DMS53 treated with DMSO at 0.1 percent for 48 hours (cell line): ENCODE measurements at regions not wholly inside any gene's neighbourhood (a gene's known extent, or its start where the extent isn't known, plus 50 kb on each side); places are given as distances from the start of the nearest gene placed in this dataset.
A peak's percentile ranks its signal among the peaks of the same experiment; 100 is the strongest.

ENCODE experiments used
- DNase-seq: peaks from one replicate; lab custom pipeline; 2025; ENCODE audit not compliant: unreplicated experiment; lab: John Stamatoyannopoulos, UW

- DNase-seq = no peak
These were observed 477.8 kb downstream of the CDH2 start for GRCh38 chr18:27699137-27699536.

GRCh38 chr18:27696148-27696547 is 480.8 kb downstream of the CDH2 start:
- no peak for DNase-seq

- peak; percentile 8 for DNase-seq
These were observed 481.4 kb downstream of the CDH2 start for GRCh38 chr18:27695503-27695902.

GRCh38 chr18:27695052-27695451 is 481.9 kb downstream of the CDH2 start:
- no peak for DNase-seq

GRCh38 chr18:27688581-27688980 is 488.3 kb downstream of the CDH2 start:
- no peak for DNase-seq

- DNase-seq = no peak
These were observed 489.5 kb downstream of the CDH2 start for GRCh38 chr18:27687351-27687979.

- DNase-seq = peak; percentile 52
These were observed 491.0 kb downstream of the CDH2 start for GRCh38 chr18:27685807-27686412.

GRCh38 chr18:27685091-27685490 is 491.8 kb downstream of the CDH2 start:
- DNase-seq = no peak

- no peak for DNase-seq
These were observed 489.3 kb upstream of the CHST9 start for GRCh38 chr18:27674411-27674810.

GRCh38 chr18:27673861-27674260 is 488.8 kb upstream of the CHST9 start:
- DNase-seq = no peak

- no peak for DNase-seq
These were observed 483.1 kb upstream of the CHST9 start for GRCh38 chr18:27668158-27668557.

- no peak for DNase-seq
These were observed 482.0 kb upstream of the CHST9 start for GRCh38 chr18:27667064-27667463.

GRCh38 chr18:27666016-27666415 is 480.9 kb upstream of the CHST9 start:
- no peak for DNase-seq

- DNase-seq = no peak
These were observed 480.2 kb upstream of the CHST9 start for GRCh38 chr18:27665264-27665799.

- no peak for DNase-seq
These were observed 477.8 kb upstream of the CHST9 start for GRCh38 chr18:27662949-27663348.

GRCh38 chr18:27662537-27662936 is 477.4 kb upstream of the CHST9 start:
- peak; percentile 51 for DNase-seq

GRCh38 chr18:27661320-27662018 is 476.4 kb upstream of the CHST9 start:
- no peak for DNase-seq

- DNase-seq = no peak
These were observed 471.8 kb upstream of the CHST9 start for GRCh38 chr18:27656905-27657304.

GRCh38 chr18:27656167-27656778 is 471.2 kb upstream of the CHST9 start:
- DNase-seq = peak; percentile 8

GRCh38 chr18:27653247-27653646 is 468.1 kb upstream of the CHST9 start:
- no peak for DNase-seq

- no peak for DNase-seq
These were observed 467.5 kb upstream of the CHST9 start for GRCh38 chr18:27652480-27653121.
